GM18505 (cell line): ENCODE measurements at regions not wholly inside any gene's neighbourhood (a gene's known extent, or its start where the extent isn't known, plus 50 kb on each side); places are given as distances from the start of the nearest gene placed in this dataset.

ENCODE experiments used
- ATAC-seq: cut with Tn5 transposase; IDR thresholded peaks from one replicate; pipeline ENCODE4 v1.9.1; 2021; ENCODE audit not compliant: unreplicated experiment
- POLR2A ChIP-seq: IDR thresholded peaks from 4 replicates; pipeline ENCODE4 v1.6.1; 2011; ENCODE audit warnings: borderline replicate concordance; ENCODE audit not compliant: insufficient read depth, insufficient read length; ENCODE audit errors: extremely low read depth

GRCh38 chr2:147659051-147659450 lies 185.8 kb upstream of the ACVR2A start:
- no peak for ATAC-seq
- TF ChIP-seq POLR2A = no peak

- TF ChIP-seq POLR2A = no peak
- ATAC-seq = no peak
Measured at GRCh38 chr2:147657086-147658000, 187.5 kb upstream of the ACVR2A start.

DNA sequence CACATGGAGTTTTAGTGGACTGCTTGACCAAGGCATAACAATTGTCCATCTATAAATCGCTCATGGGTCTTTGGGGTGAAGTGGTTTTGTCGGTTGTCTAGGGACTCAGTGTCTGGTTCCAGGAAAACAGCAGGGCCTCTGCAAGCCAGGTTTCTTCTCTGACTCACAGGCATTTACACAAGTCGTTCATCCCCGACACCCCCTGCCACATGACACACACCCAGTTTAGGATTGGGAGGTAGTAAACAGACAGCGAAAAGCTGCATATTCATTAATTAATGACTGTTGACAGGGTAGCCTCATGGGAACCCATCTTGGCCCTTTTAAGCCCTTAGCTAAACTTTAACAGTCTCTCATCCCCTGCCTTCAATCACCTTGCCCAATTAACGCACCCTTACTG lies 194.8 kb upstream of the ACVR2A start:
- no peak for TF ChIP-seq POLR2A
- no peak for ATAC-seq

GRCh38 chr2:147649286-147649685 lies 195.5 kb upstream of the ACVR2A start:
- no peak for ATAC-seq
- no peak for TF ChIP-seq POLR2A

DNA sequence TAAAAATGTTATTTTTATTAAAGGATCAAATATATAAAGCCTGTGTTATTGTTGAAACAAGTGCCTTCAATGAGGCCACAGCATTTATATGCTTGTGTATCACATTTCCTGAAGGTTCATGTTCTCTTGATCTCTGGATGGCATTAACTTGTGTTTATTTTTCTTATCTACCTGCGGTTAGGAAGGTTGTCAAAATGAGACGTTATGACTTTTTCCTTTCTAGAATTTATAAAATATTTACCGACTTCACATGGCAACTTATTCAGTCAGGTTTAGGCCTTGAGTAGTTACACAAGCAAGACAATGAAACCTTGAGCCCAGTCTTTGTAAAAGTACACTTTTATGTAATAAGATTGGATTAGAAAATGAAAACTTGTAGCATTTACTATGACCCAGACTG lies 196.4 kb upstream of the ACVR2A start:
- ATAC-seq = no peak
- TF ChIP-seq POLR2A = no peak

- TF ChIP-seq POLR2A = no peak
- ATAC-seq = no peak
Measured at GRCh38 chr2:147647816-147648215, 197.0 kb upstream of the ACVR2A start.

DNA sequence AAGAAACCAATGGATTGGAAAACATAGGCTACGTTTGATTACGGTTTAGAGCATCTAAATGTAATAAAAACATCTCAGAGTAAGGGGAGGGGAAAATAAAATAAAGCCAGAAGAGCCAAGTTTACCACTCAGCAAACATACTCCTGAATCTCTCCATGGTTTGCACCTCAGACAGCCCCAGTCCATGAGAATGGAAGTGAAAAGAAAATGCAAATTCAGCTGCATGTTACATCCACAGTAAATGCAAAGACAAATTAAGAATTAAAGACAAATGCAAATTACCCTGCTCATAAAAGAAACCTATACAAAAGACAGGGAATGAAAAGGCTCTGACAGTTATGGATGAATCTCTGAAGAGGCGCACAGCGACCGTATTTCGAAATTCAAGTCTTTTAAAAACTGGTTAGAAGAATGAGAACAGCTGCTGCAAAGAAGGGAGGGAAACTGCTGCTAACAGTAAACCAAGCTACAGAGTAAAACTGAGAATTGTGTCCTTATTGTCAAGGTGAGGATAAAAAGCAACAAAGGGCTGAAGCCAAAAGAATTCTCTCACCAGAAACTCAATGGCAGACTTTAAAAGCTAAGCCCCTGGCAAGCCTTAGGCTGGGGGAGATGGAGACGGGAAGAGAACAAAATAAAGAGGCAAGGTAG lies 197.9 kb upstream of the ACVR2A start:
- ATAC-seq = no peak
- TF ChIP-seq POLR2A = no peak

GRCh38 chr2:147644491-147644890 lies 200.3 kb upstream of the ACVR2A start:
- no peak for TF ChIP-seq POLR2A
- no peak for ATAC-seq

GRCh38 chr2:147642765-147643164 lies 202.1 kb upstream of the ACVR2A start:
- no peak for ATAC-seq
- no peak for TF ChIP-seq POLR2A

GRCh38 chr2:147641651-147642050 lies 203.2 kb upstream of the ACVR2A start:
- TF ChIP-seq POLR2A = no peak

GRCh38 chr2:147639891-147640290 lies 204.9 kb upstream of the ACVR2A start:
- ATAC-seq = peak; percentile 83
- no peak for TF ChIP-seq POLR2A

More at GRCh38 chr2:147641651-147642050, 203.2 kb upstream of the ACVR2A start:
- ATAC-seq = no peak

- no peak for ATAC-seq
- no peak for TF ChIP-seq POLR2A
Measured at GRCh38 chr2:147639386-147639785, 205.4 kb upstream of the ACVR2A start.

DNA sequence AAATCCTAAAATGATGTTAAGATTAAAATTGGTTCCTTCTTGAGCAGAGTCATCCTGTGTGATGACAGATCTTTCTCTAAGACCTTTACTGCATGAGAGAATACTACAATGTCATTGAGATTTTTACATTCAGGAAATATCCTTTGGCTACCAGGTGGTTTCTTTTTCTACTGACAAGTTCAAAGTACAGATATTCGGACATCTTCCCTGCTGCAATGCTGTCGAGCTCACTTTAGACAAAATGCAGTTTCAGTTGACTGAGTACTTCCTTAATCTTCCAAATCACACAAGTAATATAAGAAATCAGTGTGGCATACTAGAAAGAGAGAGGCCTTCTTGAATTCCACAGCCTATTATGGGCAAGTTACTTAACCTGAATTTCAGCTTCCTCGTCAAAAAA lies 207.9 kb upstream of the ACVR2A start:
- TF ChIP-seq POLR2A = no peak
- ATAC-seq = no peak
